CD4-positive, alpha-beta T cell (primary cell): ENCODE measurements at regions not wholly inside any gene's neighbourhood (a gene's known extent, or its start where the extent isn't known, plus 50 kb on each side); places are given as distances from the start of the nearest gene placed in this dataset.

ENCODE experiments used
- ATAC-seq: fragments of 200-7000 bp; cut with Tn5 transposase; one replicate; pipeline ENCODE4 v1.10.0; 2022; ENCODE audit warnings: mild to moderate bottlenecking; ENCODE audit not compliant: poor library complexity
- CTCF ChIA-PET: fragments of 350-600 bp; sonication (Branson Sonifier 250); formaldehyde crosslinking; loops from one replicate; lab custom pipeline; 2021; ENCODE audit warnings: antibody characterized with exemption, inconsistent platforms; lab: Charles Lee
- POLR2A ChIA-PET: fragments of 350-600 bp; sonication (Branson Sonifier 250); formaldehyde crosslinking; loops from one replicate; lab custom pipeline; 2021; ENCODE audit warnings: antibody characterized with exemption, inconsistent platforms; lab: Charles Lee
- DNase-seq, 14 experiments: peaks; one replicate each; pipeline ENCODE4 v3.0.0-alpha.2; 2013 to 2020; ENCODE audit warnings: mixed read lengths in 2 of 14
- H3K27ac ChIP-seq, 2 donors: one replicate each; pipeline versions ENCODE4 v1.5.1 to v1.7.0; 2013; ENCODE audit warnings: low read length in 2 of 2, low read depth in 1 of 2, mild to moderate bottlenecking in 1 of 2
- H3K27me3 ChIP-seq, 2 experiments: 1 replicate in 1 of 2; 2 replicates in 1 of 2; pipeline versions ENCODE4 v1.6.1 to v1.7.0; 2013; ENCODE audit warnings: low read length in 2 of 2, control low read depth in 1 of 2, mild to moderate bottlenecking in 1 of 2, moderate library complexity in 1 of 2; ENCODE audit not compliant: insufficient read depth in 2 of 2, control insufficient read depth in 1 of 2
- H3K36me3 ChIP-seq: one replicate; pipeline ENCODE4 v1.6.1; 2013; ENCODE audit warnings: low read length, control low read depth; ENCODE audit not compliant: insufficient read depth
- H3K4me1 ChIP-seq: one replicate; pipeline ENCODE4 v1.6.1; 2013; ENCODE audit warnings: low read length, control low read depth; ENCODE audit not compliant: insufficient read depth
- H3K4me3 ChIP-seq: one replicate; pipeline ENCODE4 v1.5.1; 2013; ENCODE audit warnings: mild to moderate bottlenecking, low read length, moderate library complexity
- H3K9me3 ChIP-seq, 2 experiments: 1 replicate in 1 of 2; 2 replicates in 1 of 2; pipeline versions ENCODE4 v1.6.1 to v1.7.0; 2013; ENCODE audit warnings: low read length in 2 of 2, mild to moderate bottlenecking in 2 of 2, control low read depth in 1 of 2, moderate library complexity in 1 of 2; ENCODE audit not compliant: control insufficient read depth in 1 of 2, insufficient read depth in 1 of 2
- H3K27ac Mint-ChIP-seq: one replicate; pipeline ENCODE4 v1.8.0; 2020; ENCODE audit warnings: mixed read lengths
- H3K27me3 Mint-ChIP-seq: one replicate; pipeline ENCODE4 v1.8.0; 2021; ENCODE audit warnings: mixed read lengths
- H3K36me3 Mint-ChIP-seq: one replicate; pipeline ENCODE4 v1.8.0; 2021; ENCODE audit warnings: low read depth, mixed read lengths
- H3K4me1 Mint-ChIP-seq: one replicate; pipeline ENCODE4 v1.8.0; 2021; ENCODE audit warnings: low read depth, mixed read lengths
- H3K4me3 Mint-ChIP-seq: one replicate; pipeline ENCODE4 v1.8.0; 2020; ENCODE audit warnings: mild to moderate bottlenecking, mixed read lengths
- H3K9me3 Mint-ChIP-seq: one replicate; pipeline ENCODE4 v1.8.0; 2020; ENCODE audit warnings: mixed read lengths
- CTCF ChIP-seq: fragments of 200-600 bp; IDR thresholded peaks from one replicate; pipeline ENCODE4 v1.8.0; 2022; ENCODE audit warnings: antibody characterized with exemption, mild to moderate bottlenecking
- intact Hi-C, 2 experiments: fragments of 100-400 bp; cut with DNase I in 1 of 2; cut with micrococcal nuclease in 1 of 2; formaldehyde crosslinking; loops; one replicate each; pipeline versions ENCODE4 v1.15.1 to v1.9.0; 2023 to 2025; cut with DNase I, micrococcal nuclease

- no peaks in the 10 kb centered on the region for H3K4me1 Mint-ChIP-seq
- no peak for ATAC-seq
- Histone ChIP-seq H3K4me3 (no peak overlapping the region), H3K4me1 (no peaks in the 10 kb centered on the region), H3K27ac (no peak overlapping the region), H3K9me3 (peaks cover 0 to 18% of the 10 kb centered on the region in 2 experiments), H3K27me3 (no peaks in the 10 kb centered on the region), H3K36me3 (no peaks in the 10 kb centered on the region)
- H3K9me3 Mint-ChIP-seq = no peaks in the 10 kb centered on the region
- no peak for TF ChIP-seq CTCF
- intact Hi-C loops = no loop called here
- ChIA-PET CTCF (no interaction called here), POLR2A (no interaction called here)
- DNase-seq = no peak
- H3K4me3 Mint-ChIP-seq = no peak overlapping the region
- no peaks in the 10 kb centered on the region for H3K27me3 Mint-ChIP-seq
- H3K36me3 Mint-ChIP-seq = no peaks in the 10 kb centered on the region
- H3K27ac Mint-ChIP-seq = no peak overlapping the region
Measured at GRCh38 chr19:31944326-31944725, 401.1 kb upstream of the ZNF507 start.

- no peaks in the 10 kb centered on the region for H3K4me1 ChIP-seq
- intact Hi-C loops = no loop called here
- Mint-ChIP-seq H3K9me3 (peaks cover 2% of the 10 kb centered on the region), H3K4me3 (no peak overlapping the region), H3K36me3 (no peaks in the 10 kb centered on the region), H3K27me3 (no peaks in the 10 kb centered on the region), H3K27ac (no peak overlapping the region), H3K4me1 (no peaks in the 10 kb centered on the region)
- H3K36me3 ChIP-seq = no peaks in the 10 kb centered on the region
- no peak overlapping the region for H3K4me3 ChIP-seq
- peaks cover 0 to 10% of the 10 kb centered on the region in 2 experiments for H3K9me3 ChIP-seq
- ChIA-PET CTCF (no interaction called here), POLR2A (no interaction called here)
- no peaks in the 10 kb centered on the region for H3K27me3 ChIP-seq
- ATAC-seq (no peak), DNase-seq (no peak)
- no peak for TF ChIP-seq CTCF
- H3K27ac ChIP-seq = no peak overlapping the region
Measured at GRCh38 chr19:31946491-31946890, 398.9 kb upstream of the ZNF507 start.

- CTCF ChIA-PET = no interaction called here
- Histone ChIP-seq H3K4me1 (no peaks in the 10 kb centered on the region), H3K9me3 (peaks cover 0 to 8% of the 10 kb centered on the region in 2 experiments), H3K36me3 (no peaks in the 10 kb centered on the region), H3K27ac (no peak overlapping the region), H3K4me3 (no peak overlapping the region), H3K27me3 (no peaks in the 10 kb centered on the region)
- Mint-ChIP-seq H3K27ac (no peak overlapping the region), H3K36me3 (no peaks in the 10 kb centered on the region), H3K4me3 (no peak overlapping the region), H3K4me1 (no peaks in the 10 kb centered on the region), H3K27me3 (no peaks in the 10 kb centered on the region), H3K9me3 (peaks cover 2% of the 10 kb centered on the region)
- ATAC-seq = no peak
- intact Hi-C loops = no loop called here
- POLR2A ChIA-PET = no interaction called here
- no peak for DNase-seq
- no peak for TF ChIP-seq CTCF
Measured at GRCh38 chr19:31947436-31948115, 397.8 kb upstream of the ZNF507 start.
